Central memory CD8-positive, alpha-beta T cell (primary cell): ENCODE measurements at regions not wholly inside any gene's neighbourhood (a gene's known extent, or its start where the extent isn't known, plus 50 kb on each side); places are given as distances from the start of the nearest gene placed in this dataset.

ENCODE experiments used
- ATAC-seq: fragments of 150-1000 bp; cut with Tn5 transposase; replicated peaks from 2 replicates; pipeline ENCODE4 v1.10.0; 2022; ENCODE audit warnings: mild to moderate bottlenecking, moderate FRiP score, moderate number of reproducible peaks; ENCODE audit not compliant: poor library complexity, severe bottlenecking; ENCODE audit errors: extremely low read depth
- DNase-seq, 2 donors: peaks; one replicate each; pipeline ENCODE4 v3.0.0; 2021; ENCODE audit warnings: low spot score in 2 of 2
- H3K27ac Mint-ChIP-seq: one replicate; pipeline ENCODE4 v1.8.0; 2022; ENCODE audit warnings: low read depth, mild to moderate bottlenecking, moderate library complexity, mixed read lengths
- H3K27me3 Mint-ChIP-seq: one replicate; pipeline ENCODE4 v1.8.0; 2022; ENCODE audit warnings: mixed read lengths
- H3K36me3 Mint-ChIP-seq: one replicate; pipeline ENCODE4 v1.8.0; 2022; ENCODE audit warnings: mild to moderate bottlenecking, moderate library complexity, mixed read lengths; ENCODE audit not compliant: insufficient read depth
- H3K4me1 Mint-ChIP-seq: one replicate; pipeline ENCODE4 v1.8.0; 2022; ENCODE audit warnings: mixed read lengths
- H3K4me3 Mint-ChIP-seq: one replicate; pipeline ENCODE4 v1.8.0; 2022; ENCODE audit warnings: mild to moderate bottlenecking, moderate library complexity, mixed read lengths
- H3K9me3 Mint-ChIP-seq: one replicate; pipeline ENCODE4 v1.8.0; 2022; ENCODE audit warnings: mixed read lengths

DNA sequence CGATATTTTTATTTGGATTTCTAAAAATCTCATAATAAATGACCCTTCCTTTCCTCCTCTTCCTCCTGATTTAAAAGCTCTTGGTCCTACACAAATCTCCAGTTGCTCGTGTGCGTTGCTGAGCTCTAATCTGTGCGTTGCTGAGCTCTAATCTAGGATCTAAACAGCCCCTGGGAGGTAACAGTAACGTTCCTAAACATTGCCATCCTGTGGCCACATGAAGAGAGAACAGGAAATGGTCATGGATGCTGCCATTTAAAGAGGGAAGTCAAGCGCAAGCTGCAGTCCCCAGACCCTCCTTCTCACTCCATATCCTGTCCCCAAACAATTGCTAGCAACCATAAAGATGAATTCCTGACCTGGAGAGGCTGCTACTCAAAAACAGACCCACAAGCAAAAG, 170.8 kb downstream of the NUFIP1 start:
- H3K27me3 Mint-ChIP-seq: peaks cover 27% of the 10 kb centered on the region
- no peak overlapping the region for H3K4me3 Mint-ChIP-seq
- no peak overlapping the region for H3K27ac Mint-ChIP-seq
- ATAC-seq: no peak
- no peaks in the 10 kb centered on the region for H3K9me3 Mint-ChIP-seq
- no peak for DNase-seq
- no peaks in the 10 kb centered on the region for H3K4me1 Mint-ChIP-seq
- H3K36me3 Mint-ChIP-seq: no peaks in the 10 kb centered on the region

DNA sequence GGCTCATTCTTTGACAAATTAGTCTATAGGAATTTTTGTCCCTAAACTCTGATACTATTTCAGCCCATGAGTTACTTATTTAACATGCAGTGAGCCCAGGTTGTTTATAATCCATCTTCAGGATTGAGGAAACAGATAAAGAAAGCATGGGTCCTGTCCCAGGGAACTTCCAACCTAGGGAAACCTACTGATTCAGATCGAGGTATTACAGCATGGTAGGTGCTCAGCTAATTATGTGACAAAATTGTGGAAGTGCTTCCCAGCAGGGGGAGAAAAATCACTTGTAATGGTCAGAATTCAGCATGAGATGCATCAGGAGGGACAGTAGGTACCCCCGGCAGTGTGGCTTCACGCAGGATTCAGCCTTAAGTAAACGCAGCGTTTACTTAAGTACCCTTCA, 171.3 kb downstream of the NUFIP1 start:
- Mint-ChIP-seq H3K27ac (no peak overlapping the region), H3K4me1 (no peaks in the 10 kb centered on the region), H3K9me3 (no peaks in the 10 kb centered on the region), H3K36me3 (no peaks in the 10 kb centered on the region), H3K4me3 (no peak overlapping the region), H3K27me3 (peaks cover 27% of the 10 kb centered on the region)
- no peak for ATAC-seq
- no peak for DNase-seq

DNA sequence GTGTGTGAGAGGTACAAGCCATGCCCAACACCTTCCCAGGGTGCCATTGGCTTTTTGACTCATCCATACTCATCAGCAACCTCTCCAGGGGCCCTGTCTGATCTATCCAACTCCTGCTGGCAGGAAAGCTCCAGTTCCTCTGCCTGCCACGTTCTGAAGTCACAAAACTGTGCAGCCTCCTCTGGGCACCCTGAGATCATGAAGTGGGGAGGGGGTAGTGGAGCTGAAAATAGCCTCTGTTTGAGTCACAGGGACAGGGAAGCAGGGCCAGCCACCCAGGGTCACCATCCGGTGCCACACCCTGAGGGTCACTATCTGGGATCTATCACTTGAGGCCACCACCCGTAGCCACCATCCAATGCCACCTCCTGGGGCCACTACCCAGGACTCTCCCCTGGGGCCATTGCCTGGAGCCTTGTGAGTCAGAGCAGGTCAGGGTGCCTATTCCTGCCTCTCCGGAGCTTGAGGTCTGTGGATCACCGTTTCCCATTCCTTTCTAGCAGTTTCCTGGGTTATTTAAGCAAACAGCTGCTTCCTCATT, 172.1 kb downstream of the NUFIP1 start:
- Mint-ChIP-seq H3K4me1 (no peaks in the 10 kb centered on the region), H3K9me3 (no peaks in the 10 kb centered on the region), H3K4me3 (no peak overlapping the region), H3K36me3 (no peaks in the 10 kb centered on the region), H3K27ac (no peak overlapping the region), H3K27me3 (peaks cover 27% of the 10 kb centered on the region)
- no peak for DNase-seq
- no peak for ATAC-seq

DNA sequence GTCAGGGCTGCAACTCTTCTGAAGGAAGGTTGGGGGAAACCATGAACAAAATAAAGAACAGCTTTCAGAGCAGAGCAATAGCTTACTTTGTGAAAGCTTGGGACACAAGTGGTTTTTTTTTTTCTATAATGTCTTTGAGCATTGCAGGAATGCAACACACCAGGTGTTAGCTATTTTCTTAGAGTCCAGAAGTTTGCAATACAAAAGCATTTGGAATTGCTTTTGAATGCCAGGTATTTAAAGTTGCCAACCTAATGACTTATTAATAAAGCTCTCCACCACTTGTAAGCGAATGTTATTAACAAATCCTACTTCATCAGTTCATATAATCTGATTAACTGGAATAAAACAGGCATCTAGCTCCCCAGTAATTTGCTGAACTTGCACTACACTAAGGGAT, 172.6 kb downstream of the NUFIP1 start:
- peaks cover 27% of the 10 kb centered on the region for H3K27me3 Mint-ChIP-seq
- ATAC-seq: no peak
- H3K36me3 Mint-ChIP-seq: no peaks in the 10 kb centered on the region
- no peak overlapping the region for H3K4me3 Mint-ChIP-seq
- no peaks in the 10 kb centered on the region for H3K4me1 Mint-ChIP-seq
- H3K27ac Mint-ChIP-seq: no peak overlapping the region
- no peak for DNase-seq
- H3K9me3 Mint-ChIP-seq: no peaks in the 10 kb centered on the region

DNA sequence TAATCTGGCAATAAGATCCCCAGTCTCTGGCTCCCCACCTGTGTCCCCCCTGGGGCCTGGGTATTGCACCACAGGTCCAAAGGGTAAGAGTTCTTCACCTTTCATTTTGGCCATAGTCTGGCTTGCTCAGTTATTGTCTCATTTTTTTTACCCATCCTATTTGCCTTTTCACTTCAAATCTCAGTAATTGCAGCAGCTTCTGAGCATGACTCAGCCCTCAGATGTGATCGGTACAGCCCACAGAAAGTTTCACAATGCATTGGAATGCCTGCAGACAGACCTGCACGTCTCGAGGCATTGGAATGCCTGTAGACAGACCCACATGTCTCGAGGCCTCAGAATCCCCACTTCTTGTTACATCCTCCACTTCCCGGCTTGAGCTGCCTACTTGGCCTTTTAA, 173.6 kb downstream of the NUFIP1 start:
- Mint-ChIP-seq H3K27me3 (peaks cover 27% of the 10 kb centered on the region), H3K27ac (no peak overlapping the region), H3K4me1 (no peaks in the 10 kb centered on the region), H3K36me3 (no peaks in the 10 kb centered on the region), H3K4me3 (no peak overlapping the region), H3K9me3 (no peaks in the 10 kb centered on the region)
- ATAC-seq (no peak), DNase-seq (no peak)

DNA sequence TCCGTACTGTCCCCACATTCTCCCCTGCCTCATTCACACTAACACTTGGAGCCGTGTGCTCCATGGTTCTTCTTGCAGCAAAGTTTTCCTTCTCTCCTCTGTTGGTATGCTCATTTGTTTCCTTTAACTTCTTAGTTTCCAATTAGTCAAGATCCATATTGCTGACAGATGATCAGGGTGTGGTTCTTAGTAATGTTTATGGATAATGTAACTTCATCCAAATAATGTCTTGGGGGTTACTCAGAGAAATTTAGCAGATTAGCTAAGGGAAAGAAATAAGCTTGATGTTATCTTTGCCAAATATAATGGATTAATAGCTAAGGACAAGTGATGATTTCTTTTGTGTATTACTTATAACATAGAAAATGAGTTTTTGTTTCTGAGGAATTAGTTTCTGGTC, 174.4 kb downstream of the NUFIP1 start:
- no peaks in the 10 kb centered on the region for H3K9me3 Mint-ChIP-seq
- peaks cover 27% of the 10 kb centered on the region for H3K27me3 Mint-ChIP-seq
- H3K36me3 Mint-ChIP-seq: no peaks in the 10 kb centered on the region
- no peak for DNase-seq
- H3K4me1 Mint-ChIP-seq: no peaks in the 10 kb centered on the region
- H3K4me3 Mint-ChIP-seq: no peak overlapping the region
- H3K27ac Mint-ChIP-seq: no peak overlapping the region
- no peak for ATAC-seq

DNA sequence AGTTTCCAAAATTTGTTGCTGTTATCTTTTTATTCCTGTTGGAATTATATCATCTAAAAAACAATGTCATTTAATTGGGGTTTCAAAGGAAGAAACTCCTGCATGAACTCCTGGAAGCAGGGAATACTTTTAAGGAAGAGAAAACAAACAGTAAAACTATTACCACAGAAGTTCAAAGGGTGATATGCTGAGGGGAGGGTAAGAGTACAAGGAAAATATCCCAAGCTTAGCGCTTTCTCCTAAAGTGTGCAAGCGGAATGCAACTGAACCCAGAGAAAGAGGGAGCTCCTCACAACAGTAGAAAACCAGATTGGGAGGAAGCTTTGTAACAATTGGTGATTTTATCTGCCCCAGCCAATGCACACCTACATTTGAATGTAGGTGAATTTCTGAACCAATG, 175.1 kb downstream of the NUFIP1 start:
- Mint-ChIP-seq H3K9me3 (no peaks in the 10 kb centered on the region), H3K4me3 (no peak overlapping the region), H3K4me1 (no peaks in the 10 kb centered on the region), H3K27ac (no peak overlapping the region), H3K27me3 (peaks cover 27% of the 10 kb centered on the region), H3K36me3 (no peaks in the 10 kb centered on the region)
- ATAC-seq (no peak), DNase-seq (no peak)

DNA sequence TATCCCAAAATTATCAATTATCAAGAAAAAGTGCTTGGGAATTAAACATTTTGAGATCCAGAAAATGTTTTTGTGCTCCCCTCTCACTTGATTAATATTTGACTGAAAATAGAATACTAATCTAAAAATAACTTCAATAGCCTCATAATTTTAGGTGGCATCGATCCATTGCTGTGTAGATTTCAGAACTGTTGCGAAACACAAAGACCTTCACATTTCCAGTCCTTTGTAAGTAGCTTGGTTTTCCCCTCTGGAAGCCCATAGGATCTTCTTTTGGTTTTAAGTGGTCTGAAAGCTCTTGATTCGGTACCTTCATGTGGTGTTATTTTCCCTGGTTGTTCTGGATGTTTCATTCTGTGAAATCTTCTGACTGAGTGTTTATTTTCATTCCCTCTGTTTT, 176.5 kb downstream of the NUFIP1 start:
- no peak overlapping the region for H3K27ac Mint-ChIP-seq
- H3K4me3 Mint-ChIP-seq: no peak overlapping the region
- DNase-seq (no peak), ATAC-seq (no peak)
- no peaks in the 10 kb centered on the region for H3K36me3 Mint-ChIP-seq
- H3K9me3 Mint-ChIP-seq: no peaks in the 10 kb centered on the region
- H3K4me1 Mint-ChIP-seq: no peaks in the 10 kb centered on the region
- H3K27me3 Mint-ChIP-seq: peaks cover 18% of the 10 kb centered on the region

DNA sequence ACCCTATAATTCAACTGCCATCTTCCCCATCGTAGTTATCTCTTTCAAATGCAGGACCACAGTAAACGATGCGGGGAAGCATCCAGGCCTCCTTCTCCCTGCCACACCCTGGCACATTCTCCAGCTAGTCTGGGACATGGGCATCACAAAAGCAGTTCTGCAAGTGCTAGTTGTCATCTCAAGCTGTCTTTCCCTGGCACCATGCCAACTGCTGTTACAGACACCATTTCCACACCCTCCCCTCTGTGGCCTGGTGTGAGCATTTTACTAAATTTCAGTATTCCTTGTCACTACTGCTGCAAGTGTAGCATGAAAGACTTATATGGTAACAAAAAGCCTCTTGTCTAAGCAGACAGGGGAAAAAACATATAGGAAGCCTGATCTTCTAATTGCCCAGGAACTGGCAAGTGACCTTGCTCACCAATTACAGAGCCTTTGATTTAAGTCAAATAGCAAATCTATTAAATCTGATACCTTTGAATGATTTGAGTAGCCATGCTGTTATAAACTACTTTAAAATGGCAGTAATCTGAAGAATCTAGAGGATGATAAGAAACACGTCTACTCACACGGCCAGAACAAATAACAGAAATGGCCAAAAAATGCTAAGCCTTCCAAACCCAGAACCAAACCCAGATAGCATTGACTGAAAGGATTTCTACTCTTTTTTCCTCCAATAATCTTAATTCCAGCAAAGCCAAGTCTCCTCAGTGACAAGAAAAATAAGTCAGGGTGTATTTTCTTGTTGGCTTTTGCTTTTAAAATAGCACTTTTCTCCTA, 179.0 kb downstream of the NUFIP1 start:
- Mint-ChIP-seq H3K36me3 (no peaks in the 10 kb centered on the region), H3K27ac (no peak overlapping the region), H3K27me3 (peaks cover 5% of the 10 kb centered on the region), H3K9me3 (no peaks in the 10 kb centered on the region), H3K4me3 (no peak overlapping the region), H3K4me1 (no peaks in the 10 kb centered on the region)
- no peak for ATAC-seq
- no peak for DNase-seq

DNA sequence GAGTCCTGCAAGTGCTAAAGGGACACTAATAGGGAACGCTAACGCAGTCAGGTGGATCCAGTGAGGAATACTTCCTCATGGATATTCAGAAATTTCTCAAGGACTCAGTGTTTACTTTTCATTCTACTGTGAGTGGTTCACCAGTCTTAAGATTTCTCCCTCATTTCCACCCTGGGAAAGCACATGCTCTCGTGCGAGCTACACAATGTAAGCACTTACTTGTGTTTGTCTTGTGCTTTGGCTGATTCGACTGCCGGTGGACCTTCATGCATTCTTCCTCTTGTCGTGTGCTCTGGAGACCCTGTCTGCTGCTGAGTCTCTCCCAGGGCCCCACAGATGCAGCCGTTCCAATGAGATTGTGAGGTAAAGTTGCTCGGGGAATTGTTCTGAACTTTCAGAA, 180.1 kb downstream of the NUFIP1 start:
- Mint-ChIP-seq H3K36me3 (no peaks in the 10 kb centered on the region), H3K9me3 (no peaks in the 10 kb centered on the region), H3K27ac (no peak overlapping the region), H3K4me3 (no peak overlapping the region), H3K4me1 (no peaks in the 10 kb centered on the region), H3K27me3 (no peaks in the 10 kb centered on the region)
- DNase-seq (no peak), ATAC-seq (no peak)

DNA sequence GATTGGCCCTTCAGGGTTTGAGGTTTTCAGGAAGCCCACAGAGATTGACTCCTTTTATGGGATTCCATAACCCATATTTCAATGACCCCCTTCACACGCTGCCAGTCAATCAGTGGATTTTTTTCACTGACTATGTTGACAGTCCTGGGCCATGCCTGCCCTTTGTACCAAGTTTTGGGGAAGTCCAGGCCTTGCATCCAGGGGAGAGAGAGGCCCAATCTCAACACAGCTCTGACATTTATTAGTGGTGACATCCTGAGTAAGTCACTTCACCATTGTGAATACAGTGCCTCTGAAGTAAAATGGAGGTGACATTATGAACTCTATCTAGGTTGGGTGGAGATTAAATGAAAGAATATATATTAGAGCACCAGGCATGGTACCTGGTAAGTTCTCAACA, 181.1 kb downstream of the NUFIP1 start:
- H3K9me3 Mint-ChIP-seq: no peaks in the 10 kb centered on the region
- no peaks in the 10 kb centered on the region for H3K36me3 Mint-ChIP-seq
- no peaks in the 10 kb centered on the region for H3K4me1 Mint-ChIP-seq
- H3K27me3 Mint-ChIP-seq: no peaks in the 10 kb centered on the region
- ATAC-seq: no peak
- H3K27ac Mint-ChIP-seq: no peak overlapping the region
- H3K4me3 Mint-ChIP-seq: no peak overlapping the region
- no peak for DNase-seq

DNA sequence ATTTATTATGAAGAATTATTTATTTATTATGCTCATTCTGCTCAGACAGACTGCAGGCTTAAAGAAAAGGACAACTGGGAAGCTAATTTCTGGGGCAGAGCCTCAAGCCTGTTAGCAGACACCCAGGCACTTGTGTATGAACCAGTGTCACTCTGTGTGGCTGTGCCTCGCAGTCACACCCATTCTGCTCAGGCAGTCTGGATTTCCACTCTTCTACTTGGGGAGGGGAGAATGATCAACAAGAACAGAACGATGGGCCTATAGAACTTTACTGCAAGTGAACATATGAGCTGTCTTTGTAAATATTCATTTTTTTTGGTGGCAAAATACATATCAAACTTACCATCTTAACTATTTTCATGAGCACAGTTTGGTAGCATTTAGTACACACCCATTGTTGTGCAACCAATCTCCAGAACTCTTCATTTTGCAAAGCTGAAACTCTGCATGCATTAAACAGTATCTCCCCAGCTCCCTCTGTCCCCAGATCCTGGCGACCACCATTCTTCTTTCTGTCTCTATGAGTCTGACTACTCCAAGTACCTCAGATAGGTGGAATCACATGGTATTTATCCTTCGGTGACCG, 181.7 kb downstream of the NUFIP1 start:
- Mint-ChIP-seq H3K36me3 (no peaks in the 10 kb centered on the region), H3K27me3 (no peaks in the 10 kb centered on the region), H3K27ac (no peak overlapping the region), H3K9me3 (no peaks in the 10 kb centered on the region), H3K4me3 (no peak overlapping the region), H3K4me1 (no peaks in the 10 kb centered on the region)
- DNase-seq: no peak
- no peak for ATAC-seq

DNA sequence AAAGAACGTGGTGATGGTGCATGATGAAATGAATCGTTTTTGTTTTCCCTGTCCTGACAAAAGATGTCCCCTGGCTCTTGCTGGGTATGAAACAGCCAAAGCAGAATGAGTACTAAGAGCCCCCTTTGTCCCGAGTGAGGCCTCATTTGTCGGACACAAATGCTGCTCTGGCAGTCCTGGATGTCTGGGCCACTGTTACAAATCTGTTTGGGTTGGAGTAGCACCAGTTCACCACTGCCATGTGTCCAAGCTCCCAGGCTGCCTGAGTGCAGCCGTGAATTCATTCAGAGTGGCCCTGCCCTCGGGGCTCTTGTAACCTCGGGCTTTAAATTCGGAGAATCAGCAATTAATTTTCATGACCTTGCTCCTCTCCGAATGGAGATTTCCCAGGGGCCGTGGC, 182.4 kb downstream of the NUFIP1 start:
- DNase-seq: no peak
- Mint-ChIP-seq H3K36me3 (no peaks in the 10 kb centered on the region), H3K4me1 (no peaks in the 10 kb centered on the region), H3K27ac (no peak overlapping the region), H3K9me3 (no peaks in the 10 kb centered on the region), H3K27me3 (no peaks in the 10 kb centered on the region), H3K4me3 (no peak overlapping the region)
- ATAC-seq: no peak
